ENCODE measurements at regions not wholly inside any gene's neighbourhood (a gene's known extent, or its start where the extent isn't known, plus 50 kb on each side); places are given as distances from the start of the nearest gene placed in this dataset.

DNA sequence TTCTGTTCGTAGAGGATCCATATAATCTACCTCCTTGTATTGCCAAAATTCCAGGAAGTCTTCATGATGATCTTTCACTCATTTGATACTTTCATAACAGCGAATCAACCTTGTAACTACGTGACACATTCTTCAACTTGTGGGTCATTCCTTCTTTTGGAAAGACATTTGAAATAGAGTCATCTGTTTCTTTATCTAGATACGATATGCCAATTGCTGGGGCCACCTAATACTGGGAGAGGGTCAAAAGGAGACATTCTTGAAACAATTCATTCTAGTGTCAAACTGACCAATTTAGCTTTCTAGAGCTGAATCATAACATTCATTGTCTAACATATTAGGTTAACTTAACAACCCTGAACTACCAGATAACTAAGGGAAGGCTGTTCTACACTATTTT is 62.9 kb upstream of the SMAD1 start:
- TF ChIP-seq, protein P1, sequence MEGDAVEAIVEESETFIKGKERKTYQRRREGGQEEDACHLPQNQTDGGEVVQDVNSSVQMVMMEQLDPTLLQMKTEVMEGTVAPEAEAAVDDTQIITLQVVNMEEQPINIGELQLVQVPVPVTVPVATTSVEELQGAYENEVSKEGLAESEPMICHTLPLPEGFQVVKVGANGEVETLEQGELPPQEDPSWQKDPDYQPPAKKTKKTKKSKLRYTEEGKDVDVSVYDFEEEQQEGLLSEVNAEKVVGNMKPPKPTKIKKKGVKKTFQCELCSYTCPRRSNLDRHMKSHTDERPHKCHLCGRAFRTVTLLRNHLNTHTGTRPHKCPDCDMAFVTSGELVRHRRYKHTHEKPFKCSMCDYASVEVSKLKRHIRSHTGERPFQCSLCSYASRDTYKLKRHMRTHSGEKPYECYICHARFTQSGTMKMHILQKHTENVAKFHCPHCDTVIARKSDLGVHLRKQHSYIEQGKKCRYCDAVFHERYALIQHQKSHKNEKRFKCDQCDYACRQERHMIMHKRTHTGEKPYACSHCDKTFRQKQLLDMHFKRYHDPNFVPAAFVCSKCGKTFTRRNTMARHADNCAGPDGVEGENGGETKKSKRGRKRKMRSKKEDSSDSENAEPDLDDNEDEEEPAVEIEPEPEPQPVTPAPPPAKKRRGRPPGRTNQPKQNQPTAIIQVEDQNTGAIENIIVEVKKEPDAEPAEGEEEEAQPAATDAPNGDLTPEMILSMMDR (IDR thresholded peaks at IDR 0.05): no peak
- TF ChIP-seq EP300 (IDR thresholded peaks at IDR 0.05) (no peak), POLR2A (IDR thresholded peaks at IDR 0.05) (no peak), POLR2AphosphoS5 (IDR thresholded peaks at IDR 0.05) (no peak)
- intact Hi-C loops (cut with DNase I; ENCODE audit: low total_unique reads): no loop called here
- WGBS, 5 donors: 65 to 88% (median 82%) methylated on average over 4 of the region's 4 CpGs
- H3K27me3 ChIP-seq: no peaks in the 10 kb centered on the region
- peaks cover 0 to 6% (median 0%) of the 10 kb centered on the region in 4 donors for H3K9me3 ChIP-seq
- H3K27ac ChIP-seq: no peak overlapping the region
- H3K4me3 ChIP-seq: no peak overlapping the region
- no peak for DNase-seq
- no peaks in the 10 kb centered on the region for H3K4me1 ChIP-seq
- no peaks in the 10 kb centered on the region for H3K36me3 ChIP-seq

DNA sequence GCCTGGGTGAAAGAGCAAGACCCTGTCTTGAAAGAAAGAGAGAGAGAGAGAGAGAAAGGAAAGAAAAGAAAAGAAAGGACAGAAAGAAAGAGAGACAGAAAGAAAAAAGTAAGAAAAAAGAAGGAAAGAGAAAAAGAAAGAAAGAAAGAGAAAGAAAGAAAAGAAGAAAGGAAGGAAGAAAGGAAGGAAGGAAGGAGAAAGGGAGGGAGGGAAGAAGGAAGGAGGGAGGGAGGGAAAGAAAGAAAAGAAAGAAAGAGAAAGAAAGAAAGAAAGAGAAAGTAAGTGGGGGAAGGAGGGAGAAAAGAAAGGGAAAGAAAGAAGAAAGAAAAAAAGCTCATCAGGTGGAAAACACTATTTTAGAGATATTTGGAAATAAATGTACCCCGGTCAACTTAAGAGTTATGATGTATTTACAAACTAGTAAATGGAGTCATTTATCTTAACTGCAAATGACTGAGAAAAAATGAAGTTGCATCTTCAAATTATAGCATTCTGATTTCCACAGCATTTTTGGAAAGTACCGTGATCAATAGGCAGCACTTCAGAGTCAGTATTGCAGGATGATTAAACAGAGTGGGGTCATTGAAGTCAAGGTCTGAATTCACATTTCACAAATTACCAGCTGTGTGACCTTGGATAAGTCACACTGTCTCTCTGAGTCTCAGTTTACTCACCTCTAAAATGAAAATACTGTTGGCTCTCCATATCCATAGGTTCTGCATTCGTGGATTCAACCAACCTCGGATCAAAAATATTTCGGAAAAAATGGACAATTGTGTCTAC is 64.1 kb upstream of the SMAD1 start:
- no peaks in the 10 kb centered on the region for H3K36me3 ChIP-seq
- no peaks in the 10 kb centered on the region for H3K9me3 ChIP-seq
- 90 to 94% (median 91%) methylated on average over 5 of the region's 5 CpGs for WGBS, 5 donors
- no peak overlapping the region for H3K27ac ChIP-seq
- no peak for DNase-seq
- intact Hi-C loops (cut with DNase I; ENCODE audit: low total_unique reads): no loop called here
- TF ChIP-seq, protein P1 (IDR thresholded peaks at IDR 0.05): no peak
- no peak for TF ChIP-seq POLR2AphosphoS5 (IDR thresholded peaks at IDR 0.05)
- no peak for TF ChIP-seq EP300 (IDR thresholded peaks at IDR 0.05)
- H3K4me1 ChIP-seq: no peaks in the 10 kb centered on the region
- no peak overlapping the region for H3K4me3 ChIP-seq
- H3K27me3 ChIP-seq: no peaks in the 10 kb centered on the region

DNA sequence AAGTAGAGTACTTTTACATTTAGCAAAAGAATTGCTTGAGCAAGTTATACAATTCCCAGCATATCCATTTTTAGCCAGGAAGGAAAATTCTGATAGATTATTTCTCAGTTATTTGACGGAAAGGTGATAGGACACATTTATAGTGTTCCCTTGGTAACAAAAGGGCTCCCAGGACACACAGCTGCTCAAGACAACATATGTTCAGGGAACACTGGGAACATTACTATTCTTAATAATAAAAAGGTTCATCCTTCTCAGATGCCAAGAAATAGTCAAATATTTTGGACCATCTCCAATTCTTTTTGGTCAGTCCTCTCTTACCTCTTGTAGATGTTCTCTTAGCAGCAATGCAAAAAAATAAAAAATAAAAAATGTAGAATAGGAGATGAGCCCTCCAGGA is 66.8 kb upstream of the SMAD1 start:
- Histone ChIP-seq H3K4me1 (no peaks in the 10 kb centered on the region), H3K4me3 (no peak overlapping the region), H3K9me3 (no peaks in the 10 kb centered on the region), H3K27me3 (no peaks in the 10 kb centered on the region), H3K36me3 (no peaks in the 10 kb centered on the region), H3K27ac (no peak overlapping the region)
- intact Hi-C loops (cut with DNase I; ENCODE audit: low total_unique reads): no loop called here
- TF ChIP-seq POLR2A (IDR thresholded peaks at IDR 0.05) (no peak), POLR2AphosphoS5 (IDR thresholded peaks at IDR 0.05) (no peak), EP300 (IDR thresholded peaks at IDR 0.05) (no peak)
- TF ChIP-seq, protein P1 (IDR thresholded peaks at IDR 0.05): no peak
- WGBS, 5 donors: 74 to 93% (median 89%) methylated on average over 1 of the region's 1 CpG
- DNase-seq: no peak

DNA sequence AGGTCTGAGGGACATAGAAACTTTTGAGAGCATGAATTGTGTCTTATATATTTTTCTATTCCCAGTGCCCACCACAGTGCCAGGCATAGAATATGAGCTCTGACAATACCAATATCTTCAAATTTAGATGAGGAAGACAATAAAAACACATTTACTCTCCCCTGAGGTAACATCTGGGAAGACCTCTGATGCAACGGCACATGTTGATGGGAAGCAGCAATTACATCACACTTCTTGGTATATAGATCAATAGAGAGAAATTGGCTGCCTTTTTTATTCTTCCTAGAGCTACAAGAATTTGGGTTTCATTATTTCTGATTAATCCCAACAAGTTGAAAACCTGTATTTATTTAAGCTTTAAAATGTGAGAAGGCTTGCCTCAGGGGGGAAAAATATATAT is 67.4 kb upstream of the SMAD1 start:
- intact Hi-C loops (cut with DNase I; ENCODE audit: low total_unique reads): no loop called here
- 85 to 95% (median 92%) methylated on average over 1 of the region's 1 CpG for WGBS, 5 donors
- no peak for DNase-seq
- no peak overlapping the region for H3K27ac ChIP-seq
- no peaks in the 10 kb centered on the region for H3K36me3 ChIP-seq
- TF ChIP-seq, protein P1 (IDR thresholded peaks at IDR 0.05): no peak
- TF ChIP-seq EP300 (IDR thresholded peaks at IDR 0.05) (no peak), POLR2AphosphoS5 (IDR thresholded peaks at IDR 0.05) (no peak), POLR2A (IDR thresholded peaks at IDR 0.05) (no peak)
- no peaks in the 10 kb centered on the region for H3K27me3 ChIP-seq
- no peaks in the 10 kb centered on the region for H3K4me1 ChIP-seq
- no peak overlapping the region for H3K4me3 ChIP-seq
- no peaks in the 10 kb centered on the region for H3K9me3 ChIP-seq

Measured in stomach (tissue), 8 donors.